Loucy (cell line): ENCODE measurements at regions not wholly inside any gene's neighbourhood (a gene's known extent, or its start where the extent isn't known, plus 50 kb on each side); places are given as distances from the start of the nearest gene placed in this dataset.

Experiments
- CTCF ChIP-seq: fragments of 200-600 bp; sonication (generic); conservative IDR thresholded peaks from 2 replicates; pipeline ENCODE4 v1.5.1; 2014; ENCODE audit warnings: mild to moderate bottlenecking, antibody characterized with exemption, low read length
- EZH2phosphoT487 ChIP-seq: fragments of 200-600 bp; IDR thresholded peaks from 2 replicates; pipeline ENCODE4 v1.6.1; 2018; ENCODE audit warnings: antibody characterized with exemption, mild to moderate bottlenecking, moderate library complexity, borderline replicate concordance

GRCh38 chr10:117662751-117663540 lies 120.4 kb downstream of the EMX2 start:
- TF ChIP-seq CTCF, result no peak
- TF ChIP-seq EZH2phosphoT487, result no peak
